Globus pallidus (tissue), 1 donor: ENCODE measurements at regions not wholly inside any gene's neighbourhood (a gene's known extent, or its start where the extent isn't known, plus 50 kb on each side); places are given as distances from the start of the nearest gene placed in this dataset.
"Not testable (repeated sequence)": the region's sequence is repeated elsewhere in the genome, so short reads cannot be mapped to it uniquely, and the experiment has no call there.

Source experiments
- DNase-seq: peaks from one replicate; pipeline ENCODE4 v3.0.0-alpha.2; 2015; ENCODE audit warnings: low spot score

GRCh38 chr9:135380311-135380960 is 99.1 kb upstream of the PPP1R26 start:
- no peak for DNase-seq

GRCh38 chr9:135381762-135382310 is 97.7 kb upstream of the PPP1R26 start:
- no peak for DNase-seq

GRCh38 chr9:135384226-135384625 is 95.4 kb upstream of the PPP1R26 start:
- DNase-seq = no peak

- not testable (repeated sequence) for DNase-seq
Measured at GRCh38 chr9:135384815-135385405, 94.7 kb upstream of the PPP1R26 start.

- DNase-seq = no peak
Measured at GRCh38 chr9:135385793-135386192, 93.8 kb upstream of the PPP1R26 start.

GRCh38 chr9:135387976-135388375 is 91.6 kb upstream of the PPP1R26 start:
- DNase-seq = no peak

GRCh38 chr9:135388530-135388929 is 91.1 kb upstream of the PPP1R26 start:
- DNase-seq = no peak

- DNase-seq = no peak
Measured at GRCh38 chr9:135391759-135392158, 87.8 kb upstream of the PPP1R26 start.

- no peak for DNase-seq
Measured at GRCh38 chr9:135392511-135392910, 87.1 kb upstream of the PPP1R26 start.

GRCh38 chr9:135394131-135394530 is 85.5 kb upstream of the PPP1R26 start:
- DNase-seq = no peak

GRCh38 chr9:135394699-135395645 is 84.6 kb upstream of the PPP1R26 start:
- no peak for DNase-seq

GRCh38 chr9:135397142-135397541 is 82.4 kb upstream of the PPP1R26 start:
- no peak for DNase-seq

GRCh38 chr9:135399000-135399649 is 80.5 kb upstream of the PPP1R26 start:
- DNase-seq = no peak

- DNase-seq = no peak
Measured at GRCh38 chr9:135400496-135400895, 79.1 kb upstream of the PPP1R26 start.

GRCh38 chr9:135401218-135401617 is 78.4 kb upstream of the PPP1R26 start:
- DNase-seq = no peak

- no peak for DNase-seq
Measured at GRCh38 chr9:135402048-135402738, 77.4 kb upstream of the PPP1R26 start.

GRCh38 chr9:135402739-135403695 is 76.6 kb upstream of the PPP1R26 start:
- DNase-seq = no peak

GRCh38 chr9:135403733-135404450 is 75.7 kb upstream of the PPP1R26 start:
- DNase-seq = no peak

- DNase-seq = no peak
Measured at GRCh38 chr9:135404451-135405144, 75.0 kb upstream of the PPP1R26 start.
